ENCODE measurements at regions not wholly inside any gene's neighbourhood (a gene's known extent, or its start where the extent isn't known, plus 50 kb on each side); places are given as distances from the start of the nearest gene placed in this dataset.

DNA sequence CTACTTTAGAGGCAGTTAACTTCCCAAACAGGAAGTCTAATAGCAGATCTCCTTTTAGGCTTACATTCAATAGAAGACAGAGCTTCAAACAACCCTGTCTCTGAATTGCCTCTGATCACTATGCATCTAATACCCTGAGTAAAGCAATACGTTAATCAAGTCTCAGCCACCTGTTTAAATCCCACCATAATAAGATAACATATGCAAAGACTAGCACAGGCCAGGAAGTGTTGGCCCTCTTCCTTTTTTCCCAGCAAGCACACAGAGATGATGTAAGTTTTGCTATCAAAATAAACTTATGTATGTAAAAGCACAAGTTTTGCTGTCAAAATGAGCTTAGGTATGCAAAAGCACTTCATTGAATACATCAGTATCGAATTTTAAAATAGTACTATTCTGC, 385.5 kb downstream of the RND3 start:
- no peak overlapping the region for H3K4me3 ChIP-seq (ENCODE audit: low read depth, low read length)
- H3K4me2 ChIP-seq (ENCODE audit: low read length) = no peak overlapping the region
- H2BK12ac ChIP-seq (ENCODE audit: low read length) = no peak overlapping the region
- no CpG with 5 or more reads among the region's 2 CpGs for WGBS (ENCODE audit: extremely low coverage, insufficient coverage, insufficient read length)
- H3K27me3 ChIP-seq (ENCODE audit: insufficient read depth, low read length) = no peaks in the 10 kb centered on the region
- H3K9me3 ChIP-seq (ENCODE audit: insufficient read depth, low read depth, low read length) = no peaks in the 10 kb centered on the region
- no peak overlapping the region for H2BK120ac ChIP-seq (ENCODE audit: insufficient read depth, low read length, poor library complexity)
- no peaks in the 10 kb centered on the region for H3K4me1 ChIP-seq (ENCODE audit: control insufficient read depth in 1 of 2, insufficient read depth in 2 of 2, low read length in 2 of 2)
- H4K8ac ChIP-seq (ENCODE audit: low read depth, low read length) = no peak overlapping the region
- no peaks in the 10 kb centered on the region for H3K79me1 ChIP-seq (ENCODE audit: low read length)
- H3K36me3 ChIP-seq (ENCODE audit: control insufficient read depth in 1 of 2, insufficient read depth in 2 of 2, low read length in 2 of 2) = no peaks in the 10 kb centered on the region
- H2BK5ac ChIP-seq (ENCODE audit: low read depth, low read length, poor library complexity) = no peak overlapping the region
- H3K9ac ChIP-seq (ENCODE audit: low read length) = no peak overlapping the region
- no peak overlapping the region for H2AFZ ChIP-seq (ENCODE audit: insufficient read depth, low read length, poor library complexity)
- H3K18ac ChIP-seq (ENCODE audit: low read length) = no peak overlapping the region
- H4K12ac ChIP-seq (ENCODE audit: low read depth, low read length) = no peak overlapping the region
- H4K91ac ChIP-seq (ENCODE audit: low read depth, low read length) = no peak overlapping the region
- DNase-seq = no peak
- no peak overlapping the region for H2AK5ac ChIP-seq (ENCODE audit: low read length)
- no peak overlapping the region for H3K23ac ChIP-seq (ENCODE audit: low read length)
- H3K27ac ChIP-seq (ENCODE audit: low read depth, low read length) = no peak overlapping the region
- no peaks in the 10 kb centered on the region for H3K79me2 ChIP-seq (ENCODE audit: control insufficient read depth, insufficient read depth, low read length, poor library complexity)
- no peak overlapping the region for H3K4ac ChIP-seq (ENCODE audit: low read depth, low read length)
- no peak overlapping the region for H3K14ac ChIP-seq (ENCODE audit: low read length)

DNA sequence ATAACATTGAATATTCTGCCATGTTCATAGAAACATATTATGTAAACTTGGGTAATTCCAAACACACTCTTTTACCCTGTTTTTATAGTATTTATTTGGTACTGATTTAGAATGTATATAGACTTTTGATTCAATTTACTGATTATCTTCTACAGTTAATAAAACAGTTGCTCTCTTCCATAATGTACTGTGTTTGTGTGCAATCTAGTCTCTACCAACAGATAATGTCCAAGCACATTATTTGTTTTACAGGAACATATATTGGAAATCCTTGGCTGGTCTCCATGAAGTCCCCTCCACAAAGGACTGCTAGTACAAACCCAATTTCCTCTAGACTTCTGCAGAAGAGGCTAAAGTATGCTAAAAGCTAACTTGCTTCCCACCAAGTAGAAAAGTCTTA, 386.6 kb downstream of the RND3 start:
- H3K23ac ChIP-seq (ENCODE audit: low read length) = no peak overlapping the region
- no peak overlapping the region for H3K27ac ChIP-seq (ENCODE audit: low read depth, low read length)
- no peaks in the 10 kb centered on the region for H3K79me2 ChIP-seq (ENCODE audit: control insufficient read depth, insufficient read depth, low read length, poor library complexity)
- no peaks in the 10 kb centered on the region for H3K4me1 ChIP-seq (ENCODE audit: control insufficient read depth in 1 of 2, insufficient read depth in 2 of 2, low read length in 2 of 2)
- H2AK5ac ChIP-seq (ENCODE audit: low read length) = no peak overlapping the region
- H3K9me3 ChIP-seq (ENCODE audit: insufficient read depth, low read depth, low read length) = no peaks in the 10 kb centered on the region
- no peak overlapping the region for H3K4ac ChIP-seq (ENCODE audit: low read depth, low read length)
- H3K4me3 ChIP-seq (ENCODE audit: low read depth, low read length) = no peak overlapping the region
- no peak overlapping the region for H4K91ac ChIP-seq (ENCODE audit: low read depth, low read length)
- H3K27me3 ChIP-seq (ENCODE audit: insufficient read depth, low read length) = no peaks in the 10 kb centered on the region
- no peaks in the 10 kb centered on the region for H3K36me3 ChIP-seq (ENCODE audit: control insufficient read depth in 1 of 2, insufficient read depth in 2 of 2, low read length in 2 of 2)
- no peak overlapping the region for H2BK5ac ChIP-seq (ENCODE audit: low read depth, low read length, poor library complexity)
- H3K79me1 ChIP-seq (ENCODE audit: low read length) = no peaks in the 10 kb centered on the region
- no peak overlapping the region for H3K4me2 ChIP-seq (ENCODE audit: low read length)
- no peak overlapping the region for H2AFZ ChIP-seq (ENCODE audit: insufficient read depth, low read length, poor library complexity)
- H2BK12ac ChIP-seq (ENCODE audit: low read length) = no peak overlapping the region
- DNase-seq = no peak
- H3K9ac ChIP-seq (ENCODE audit: low read length) = no peak overlapping the region
- H3K14ac ChIP-seq (ENCODE audit: low read length) = no peak overlapping the region
- no peak overlapping the region for H4K8ac ChIP-seq (ENCODE audit: low read depth, low read length)
- H4K12ac ChIP-seq (ENCODE audit: low read depth, low read length) = no peak overlapping the region
- no peak overlapping the region for H3K18ac ChIP-seq (ENCODE audit: low read length)
- no peak overlapping the region for H2BK120ac ChIP-seq (ENCODE audit: insufficient read depth, low read length, poor library complexity)

DNA sequence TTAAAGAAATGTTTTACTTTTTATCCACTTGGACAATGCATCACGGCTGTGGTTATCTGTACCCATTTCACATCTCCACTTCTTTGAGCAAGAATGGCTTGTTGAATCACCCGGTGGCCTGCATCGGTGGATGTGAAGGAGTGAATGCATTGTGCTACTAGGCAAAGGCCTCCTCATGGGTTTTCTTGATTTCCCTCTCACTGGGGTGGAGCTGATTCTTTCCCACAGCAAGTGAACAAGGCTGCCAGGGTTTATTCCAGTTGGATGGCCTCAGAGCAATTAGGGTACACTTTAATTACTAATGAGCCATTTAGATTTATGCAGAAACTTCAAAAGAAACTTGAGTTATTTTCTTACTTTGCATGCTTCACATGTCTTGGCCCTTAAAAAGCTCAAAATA, 387.1 kb downstream of the RND3 start:
- no CpG with 5 or more reads among the region's 3 CpGs for WGBS (ENCODE audit: extremely low coverage, insufficient coverage, insufficient read length)
- H3K4ac ChIP-seq (ENCODE audit: low read depth, low read length) = no peak overlapping the region
- H3K9ac ChIP-seq (ENCODE audit: low read length) = no peak overlapping the region

DNA sequence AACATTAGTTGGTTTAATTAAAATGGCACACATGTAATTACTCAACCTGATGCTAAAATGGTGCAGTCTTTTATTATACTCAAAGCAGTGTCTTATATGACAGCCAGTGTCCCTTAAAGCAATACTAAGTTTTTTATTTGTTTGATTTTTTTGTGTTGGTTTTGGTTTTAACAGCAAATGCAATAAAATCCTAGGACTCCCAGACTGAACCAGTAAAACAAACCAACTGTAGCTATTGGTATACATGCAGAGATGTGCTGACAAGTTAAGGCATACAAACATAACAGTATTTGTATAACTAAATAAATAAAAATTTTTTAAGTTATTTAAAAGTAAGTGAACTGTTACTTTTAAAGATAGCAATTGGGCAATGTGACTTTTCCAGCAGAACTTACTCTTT, 387.7 kb downstream of the RND3 start:
- no peak overlapping the region for H3K14ac ChIP-seq (ENCODE audit: low read length)
- no peak overlapping the region for H3K27ac ChIP-seq (ENCODE audit: low read depth, low read length)
- no peaks in the 10 kb centered on the region for H3K9me3 ChIP-seq (ENCODE audit: insufficient read depth, low read depth, low read length)
- no peak overlapping the region for H3K4me3 ChIP-seq (ENCODE audit: low read depth, low read length)
- H3K79me1 ChIP-seq (ENCODE audit: low read length) = no peaks in the 10 kb centered on the region
- no peak overlapping the region for H4K91ac ChIP-seq (ENCODE audit: low read depth, low read length)
- H3K27me3 ChIP-seq (ENCODE audit: insufficient read depth, low read length) = no peaks in the 10 kb centered on the region
- no peak overlapping the region for H4K12ac ChIP-seq (ENCODE audit: low read depth, low read length)
- no peak overlapping the region for H3K4ac ChIP-seq (ENCODE audit: low read depth, low read length)
- no peak overlapping the region for H2AK5ac ChIP-seq (ENCODE audit: low read length)
- H3K4me2 ChIP-seq (ENCODE audit: low read length) = no peak overlapping the region
- H4K8ac ChIP-seq (ENCODE audit: low read depth, low read length) = no peak overlapping the region
- H3K18ac ChIP-seq (ENCODE audit: low read length) = no peak overlapping the region
- H2BK5ac ChIP-seq (ENCODE audit: low read depth, low read length, poor library complexity) = no peak overlapping the region
- no peaks in the 10 kb centered on the region for H3K4me1 ChIP-seq (ENCODE audit: control insufficient read depth in 1 of 2, insufficient read depth in 2 of 2, low read length in 2 of 2)
- no peaks in the 10 kb centered on the region for H3K36me3 ChIP-seq (ENCODE audit: control insufficient read depth in 1 of 2, insufficient read depth in 2 of 2, low read length in 2 of 2)
- no peak overlapping the region for H3K9ac ChIP-seq (ENCODE audit: low read length)
- no peak for DNase-seq
- H2BK120ac ChIP-seq (ENCODE audit: insufficient read depth, low read length, poor library complexity) = no peak overlapping the region
- no peaks in the 10 kb centered on the region for H3K79me2 ChIP-seq (ENCODE audit: control insufficient read depth, insufficient read depth, low read length, poor library complexity)
- H2BK12ac ChIP-seq (ENCODE audit: low read length) = no peak overlapping the region
- no peak overlapping the region for H2AFZ ChIP-seq (ENCODE audit: insufficient read depth, low read length, poor library complexity)
- no peak overlapping the region for H3K23ac ChIP-seq (ENCODE audit: low read length)

More for the DNA sequence above, 387.1 kb downstream of the RND3 start:
- no peaks in the 10 kb centered on the region for H3K9me3 ChIP-seq (ENCODE audit: insufficient read depth, low read depth, low read length)
- no peak overlapping the region for H3K14ac ChIP-seq (ENCODE audit: low read length)
- no peak overlapping the region for H2AFZ ChIP-seq (ENCODE audit: insufficient read depth, low read length, poor library complexity)
- no peaks in the 10 kb centered on the region for H3K79me1 ChIP-seq (ENCODE audit: low read length)
- no peak overlapping the region for H4K8ac ChIP-seq (ENCODE audit: low read depth, low read length)
- H3K27me3 ChIP-seq (ENCODE audit: insufficient read depth, low read length) = no peaks in the 10 kb centered on the region
- no peak for DNase-seq
- no peak overlapping the region for H4K91ac ChIP-seq (ENCODE audit: low read depth, low read length)
- no peak overlapping the region for H4K12ac ChIP-seq (ENCODE audit: low read depth, low read length)
- no peaks in the 10 kb centered on the region for H3K36me3 ChIP-seq (ENCODE audit: control insufficient read depth in 1 of 2, insufficient read depth in 2 of 2, low read length in 2 of 2)
- no peak overlapping the region for H3K4me2 ChIP-seq (ENCODE audit: low read length)
- H3K18ac ChIP-seq (ENCODE audit: low read length) = no peak overlapping the region
- H2BK120ac ChIP-seq (ENCODE audit: insufficient read depth, low read length, poor library complexity) = no peak overlapping the region
- H2BK12ac ChIP-seq (ENCODE audit: low read length) = no peak overlapping the region
- H3K79me2 ChIP-seq (ENCODE audit: control insufficient read depth, insufficient read depth, low read length, poor library complexity) = no peaks in the 10 kb centered on the region
- no peak overlapping the region for H2BK5ac ChIP-seq (ENCODE audit: low read depth, low read length, poor library complexity)
- H2AK5ac ChIP-seq (ENCODE audit: low read length) = no peak overlapping the region
- H3K4me3 ChIP-seq (ENCODE audit: low read depth, low read length) = no peak overlapping the region
- H3K23ac ChIP-seq (ENCODE audit: low read length) = no peak overlapping the region
- no peak overlapping the region for H3K27ac ChIP-seq (ENCODE audit: low read depth, low read length)
- no peaks in the 10 kb centered on the region for H3K4me1 ChIP-seq (ENCODE audit: control insufficient read depth in 1 of 2, insufficient read depth in 2 of 2, low read length in 2 of 2)
